Large intestine (tissue), 3 donors: ENCODE measurements at regions not wholly inside any gene's neighbourhood (a gene's known extent, or its start where the extent isn't known, plus 50 kb on each side); places are given as distances from the start of the nearest gene placed in this dataset.

Experiments used
- DNase-seq, 2 donors: peaks; one replicate each; pipeline versions ENCODE4 v3.0.0 to v3.0.0-alpha.2; 2013
- H3K27ac ChIP-seq: one replicate; pipeline ENCODE4 v1.5.1; 2013; ENCODE audit warnings: low read length
- H3K27me3 ChIP-seq: 2 replicates; pipeline ENCODE4 v1.6.1; 2013; ENCODE audit warnings: low read length; ENCODE audit not compliant: control insufficient read depth, insufficient read depth
- H3K36me3 ChIP-seq: 2 replicates; pipeline ENCODE4 v1.6.1; 2013; ENCODE audit warnings: low read length; ENCODE audit not compliant: control insufficient read depth, insufficient read depth
- H3K4me1 ChIP-seq: one replicate; pipeline ENCODE4 v1.6.1; 2013; ENCODE audit warnings: low read length; ENCODE audit not compliant: control insufficient read depth, insufficient read depth
- H3K4me3 ChIP-seq: one replicate; pipeline ENCODE4 v1.5.1; 2013; ENCODE audit warnings: low read length
- H3K9me3 ChIP-seq: one replicate; pipeline ENCODE4 v1.6.1; 2013; ENCODE audit warnings: mild to moderate bottlenecking, low read depth, low read length, moderate library complexity; ENCODE audit not compliant: control insufficient read depth
- WGBS: methylation state at CpG from one replicate; pipeline ENCODE4 v1.1.5; 2013; ENCODE audit warnings: low lambda C conversion rate; ENCODE audit not compliant: insufficient coverage; 5-methylcytosine and 5-hydroxymethylcytosine counted together

- Histone ChIP-seq H3K9me3 (no peaks in the 10 kb centered on the region), H3K36me3 (no peaks in the 10 kb centered on the region), H3K4me1 (no peaks in the 10 kb centered on the region), H3K27ac (no peak overlapping the region), H3K27me3 (no peaks in the 10 kb centered on the region), H3K4me3 (no peak overlapping the region)
- DNase-seq: no peak
These were observed 958.0 kb downstream of the STPG2 start for GRCh38 chr4:97185233-97185632.

GRCh38 chr4:97197106-97197505 is 946.2 kb downstream of the STPG2 start:
- WGBS: 100% methylated on average over 1 of the region's 2 CpGs
- H3K4me3 ChIP-seq: no peak overlapping the region
- no peaks in the 10 kb centered on the region for H3K27me3 ChIP-seq
- no peaks in the 10 kb centered on the region for H3K4me1 ChIP-seq
- H3K9me3 ChIP-seq: no peaks in the 10 kb centered on the region
- no peak for DNase-seq
- no peak overlapping the region for H3K27ac ChIP-seq
- H3K36me3 ChIP-seq: no peaks in the 10 kb centered on the region

- no peak overlapping the region for H3K27ac ChIP-seq
- H3K9me3 ChIP-seq: no peaks in the 10 kb centered on the region
- WGBS: no CpG with 5 or more reads among the region's 1 CpG
- H3K4me3 ChIP-seq: no peak overlapping the region
- H3K4me1 ChIP-seq: no peaks in the 10 kb centered on the region
- DNase-seq: no peak
- H3K27me3 ChIP-seq: no peaks in the 10 kb centered on the region
- H3K36me3 ChIP-seq: no peaks in the 10 kb centered on the region
These were observed 934.5 kb downstream of the STPG2 start for GRCh38 chr4:97208749-97209148.

- no peaks in the 10 kb centered on the region for H3K9me3 ChIP-seq
- no peaks in the 10 kb centered on the region for H3K27me3 ChIP-seq
- no CpG with 5 or more reads among the region's 5 CpGs for WGBS
- no peak overlapping the region for H3K27ac ChIP-seq
- no peak for DNase-seq
- no peaks in the 10 kb centered on the region for H3K4me1 ChIP-seq
- no peak overlapping the region for H3K4me3 ChIP-seq
- H3K36me3 ChIP-seq: no peaks in the 10 kb centered on the region
These were observed 927.8 kb downstream of the STPG2 start for GRCh38 chr4:97215409-97215941.

GRCh38 chr4:97216046-97216445 is 927.2 kb downstream of the STPG2 start:
- 80% methylated on average over 2 of the region's 4 CpGs for WGBS
- H3K27ac ChIP-seq: no peak overlapping the region
- H3K27me3 ChIP-seq: no peaks in the 10 kb centered on the region
- no peak for DNase-seq
- H3K4me1 ChIP-seq: no peaks in the 10 kb centered on the region
- no peak overlapping the region for H3K4me3 ChIP-seq
- H3K36me3 ChIP-seq: no peaks in the 10 kb centered on the region
- H3K9me3 ChIP-seq: no peaks in the 10 kb centered on the region

- Histone ChIP-seq H3K27me3 (no peaks in the 10 kb centered on the region), H3K36me3 (no peaks in the 10 kb centered on the region), H3K9me3 (no peaks in the 10 kb centered on the region), H3K27ac (no peak overlapping the region), H3K4me3 (no peak overlapping the region), H3K4me1 (no peaks in the 10 kb centered on the region)
- 30% methylated on average over 2 of the region's 3 CpGs for WGBS
- no peak for DNase-seq
These were observed 907.8 kb downstream of the STPG2 start for GRCh38 chr4:97235521-97235920.

- no peak overlapping the region for H3K4me3 ChIP-seq
- no peaks in the 10 kb centered on the region for H3K4me1 ChIP-seq
- WGBS: 43% methylated on average over 2 of the region's 4 CpGs
- H3K27ac ChIP-seq: no peak overlapping the region
- H3K36me3 ChIP-seq: no peaks in the 10 kb centered on the region
- no peaks in the 10 kb centered on the region for H3K27me3 ChIP-seq
- H3K9me3 ChIP-seq: no peaks in the 10 kb centered on the region
- DNase-seq: no peak
These were observed 904.2 kb downstream of the STPG2 start for GRCh38 chr4:97238956-97239666.

- Histone ChIP-seq H3K4me3 (no peak overlapping the region), H3K4me1 (no peaks in the 10 kb centered on the region), H3K27me3 (no peaks in the 10 kb centered on the region), H3K27ac (no peak overlapping the region), H3K9me3 (no peaks in the 10 kb centered on the region), H3K36me3 (no peaks in the 10 kb centered on the region)
- DNase-seq: no peak
These were observed 903.6 kb downstream of the STPG2 start for GRCh38 chr4:97239667-97239997.

- no peak overlapping the region for H3K4me3 ChIP-seq
- no peak overlapping the region for H3K27ac ChIP-seq
- no peaks in the 10 kb centered on the region for H3K4me1 ChIP-seq
- DNase-seq: no peak
- no peaks in the 10 kb centered on the region for H3K9me3 ChIP-seq
- WGBS: 70% methylated on average over 1 of the region's 1 CpG
- no peaks in the 10 kb centered on the region for H3K27me3 ChIP-seq
- H3K36me3 ChIP-seq: no peaks in the 10 kb centered on the region
These were observed 890.6 kb downstream of the STPG2 start for GRCh38 chr4:97252615-97253154.

GRCh38 chr4:97262769-97263168 is 880.5 kb downstream of the STPG2 start:
- no peak for DNase-seq
- Histone ChIP-seq H3K36me3 (no peaks in the 10 kb centered on the region), H3K4me3 (no peak overlapping the region), H3K27me3 (no peaks in the 10 kb centered on the region), H3K9me3 (no peaks in the 10 kb centered on the region), H3K27ac (no peak overlapping the region), H3K4me1 (no peaks in the 10 kb centered on the region)
- 100% methylated on average over 1 of the region's 6 CpGs for WGBS

GRCh38 chr4:97270051-97270450 is 873.2 kb downstream of the STPG2 start:
- Histone ChIP-seq H3K4me3 (no peak overlapping the region), H3K27ac (no peak overlapping the region), H3K4me1 (no peaks in the 10 kb centered on the region), H3K9me3 (no peaks in the 10 kb centered on the region), H3K36me3 (no peaks in the 10 kb centered on the region), H3K27me3 (no peaks in the 10 kb centered on the region)
- no peak for DNase-seq
- WGBS: no CpG with 5 or more reads among the region's 2 CpGs
